Gastroesophageal sphincter (tissue), 4 donors: ENCODE measurements at regions not wholly inside any gene's neighbourhood (a gene's known extent, or its start where the extent isn't known, plus 50 kb on each side); places are given as distances from the start of the nearest gene placed in this dataset.

ENCODE experiments used
- ATAC-seq: fragments of 150-250 bp; one replicate; pipeline ENCODE4 v1.9.1; 2016; ENCODE audit warnings: mild to moderate bottlenecking, moderate library complexity
- H3K27ac ChIP-seq, 4 donors: fragments of 200-600 bp; sonication (generic) in 3 of 4; 1 replicate in 3 of 4; 2 replicates in 1 of 4; pipeline ENCODE4 v1.5.1; 2016 to 2019
- H3K27me3 ChIP-seq: fragments of 200-600 bp; sonication (generic); one replicate; pipeline ENCODE4 v1.5.1; 2019
- H3K36me3 ChIP-seq, 2 donors: fragments of 200-600 bp; sonication (generic); one replicate each; pipeline ENCODE4 v1.5.1; 2019; ENCODE audit warnings: control low read depth in 1 of 2
- H3K4me1 ChIP-seq, 3 donors: fragments of 200-600 bp; sonication (generic); 1 replicate in 2 of 3; 2 replicates in 1 of 3; pipeline ENCODE4 v1.5.1; 2016 to 2019; ENCODE audit warnings: control low read depth in 2 of 3
- H3K4me3 ChIP-seq, 2 donors: fragments of 200-600 bp; sonication (generic); one replicate each; pipeline ENCODE4 v1.5.1; 2019; ENCODE audit warnings: mild to moderate bottlenecking in 1 of 2, moderate library complexity in 1 of 2
- H3K9me3 ChIP-seq, 3 donors: fragments of 200-600 bp; sonication (generic); one replicate each; pipeline ENCODE4 v1.5.1; 2017 to 2019; ENCODE audit warnings: control low read depth in 2 of 3
- EP300 ChIP-seq: sonication (generic); formaldehyde crosslinking; IDR thresholded peaks from one replicate; pipeline ENCODE4 v1.6.1; 2017; ENCODE audit warnings: antibody characterized with exemption, mild to moderate bottlenecking
- POLR2A ChIP-seq, 2 donors: fragments of 450-650 bp; IDR thresholded peaks; one replicate each; pipeline ENCODE4 v1.6.1; 2017; ENCODE audit warnings: antibody characterized with exemption in 2 of 2, mild to moderate bottlenecking in 2 of 2, moderate library complexity in 1 of 2
- POLR2AphosphoS5 ChIP-seq: sonication (generic); formaldehyde crosslinking; IDR thresholded peaks from one replicate; pipeline ENCODE4 v1.6.1; 2017; ENCODE audit warnings: antibody characterized with exemption
- WGBS, 2 donors: methylation state at CpG; one replicate each; pipeline ENCODE4 v1.1.5; 2018; ENCODE audit warnings: low coverage in 1 of 2; 5-methylcytosine and 5-hydroxymethylcytosine counted together
- TF ChIP-seq, protein P1 (sequence below), 4 experiments: fragments of 200-600 bp in 2 of 4; fragments of 450-650 bp in 2 of 4; sonication (generic) in 1 of 4; IDR thresholded peaks; one replicate each; pipeline ENCODE4 v1.5.1; 2017 to 2019; ENCODE audit warnings: antibody characterized with exemption in 4 of 4, mild to moderate bottlenecking in 2 of 4, moderate library complexity in 2 of 4

DNA sequence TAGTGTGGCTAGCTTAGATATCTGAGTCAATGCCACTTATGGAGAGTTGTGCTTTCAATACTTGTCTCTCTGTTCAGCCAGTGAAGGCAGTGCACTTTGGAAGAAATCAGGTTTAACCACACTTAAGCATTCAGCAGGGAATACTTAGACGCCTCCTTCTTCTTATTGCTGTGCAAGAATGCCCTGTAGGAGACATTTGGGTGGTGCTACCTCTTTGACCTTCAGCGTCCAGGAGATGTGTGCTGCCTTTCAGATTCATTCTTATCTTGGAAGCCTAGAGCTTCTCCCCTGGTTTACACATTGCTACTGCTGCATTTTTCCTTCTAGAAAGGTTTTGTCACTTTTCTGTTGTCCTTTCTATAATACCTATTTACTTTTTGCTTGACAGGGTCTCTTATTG lies 350.5 kb downstream of the ARL6IP6 start:
- Histone ChIP-seq H3K4me1 (no peaks in the 10 kb centered on the region), H3K4me3 (no peak overlapping the region), H3K27me3 (no peaks in the 10 kb centered on the region), H3K9me3 (no peaks in the 10 kb centered on the region), H3K27ac (no peak overlapping the region), H3K36me3 (no peaks in the 10 kb centered on the region)
- 87 to 92% methylated on average over 2 of the region's 2 CpGs for WGBS, 2 donors
- TF ChIP-seq EP300: no peak
- no peak for TF ChIP-seq POLR2A (IDR thresholded peaks at IDR 0.05)
- TF ChIP-seq, protein P1, sequence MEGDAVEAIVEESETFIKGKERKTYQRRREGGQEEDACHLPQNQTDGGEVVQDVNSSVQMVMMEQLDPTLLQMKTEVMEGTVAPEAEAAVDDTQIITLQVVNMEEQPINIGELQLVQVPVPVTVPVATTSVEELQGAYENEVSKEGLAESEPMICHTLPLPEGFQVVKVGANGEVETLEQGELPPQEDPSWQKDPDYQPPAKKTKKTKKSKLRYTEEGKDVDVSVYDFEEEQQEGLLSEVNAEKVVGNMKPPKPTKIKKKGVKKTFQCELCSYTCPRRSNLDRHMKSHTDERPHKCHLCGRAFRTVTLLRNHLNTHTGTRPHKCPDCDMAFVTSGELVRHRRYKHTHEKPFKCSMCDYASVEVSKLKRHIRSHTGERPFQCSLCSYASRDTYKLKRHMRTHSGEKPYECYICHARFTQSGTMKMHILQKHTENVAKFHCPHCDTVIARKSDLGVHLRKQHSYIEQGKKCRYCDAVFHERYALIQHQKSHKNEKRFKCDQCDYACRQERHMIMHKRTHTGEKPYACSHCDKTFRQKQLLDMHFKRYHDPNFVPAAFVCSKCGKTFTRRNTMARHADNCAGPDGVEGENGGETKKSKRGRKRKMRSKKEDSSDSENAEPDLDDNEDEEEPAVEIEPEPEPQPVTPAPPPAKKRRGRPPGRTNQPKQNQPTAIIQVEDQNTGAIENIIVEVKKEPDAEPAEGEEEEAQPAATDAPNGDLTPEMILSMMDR (IDR thresholded peaks at IDR 0.05): no peak
- TF ChIP-seq POLR2AphosphoS5: no peak
- no peak for ATAC-seq

DNA sequence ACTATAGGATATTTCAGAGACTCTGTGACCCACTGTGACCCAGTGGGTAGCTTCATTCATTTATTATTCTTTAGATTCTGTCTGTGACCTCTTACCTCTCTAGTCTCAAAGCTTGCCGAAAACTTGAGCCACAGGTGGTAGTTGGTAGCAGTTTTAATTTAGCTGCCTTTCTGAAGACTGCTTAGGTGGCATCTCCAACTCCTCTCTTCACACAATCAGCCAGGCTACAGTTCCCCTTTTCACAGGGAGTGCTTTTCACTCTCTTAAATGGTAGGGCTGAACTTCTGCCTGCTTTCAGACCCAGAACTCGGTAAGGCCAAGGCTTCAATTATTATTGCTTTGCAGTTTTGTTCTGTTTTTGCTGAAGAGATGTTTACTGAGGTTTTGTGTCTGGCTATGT lies 349.6 kb downstream of the ARL6IP6 start:
- H3K27ac ChIP-seq: no peak overlapping the region
- TF ChIP-seq EP300: no peak
- TF ChIP-seq, protein P1 (IDR thresholded peaks at IDR 0.05): no peak
- no peaks in the 10 kb centered on the region for H3K9me3 ChIP-seq
- H3K36me3 ChIP-seq: no peaks in the 10 kb centered on the region
- H3K4me3 ChIP-seq: no peak overlapping the region
- no peaks in the 10 kb centered on the region for H3K4me1 ChIP-seq
- no peaks in the 10 kb centered on the region for H3K27me3 ChIP-seq
- no peak for ATAC-seq
- WGBS, 2 donors: 55 to 61% methylated on average over 2 of the region's 2 CpGs

DNA sequence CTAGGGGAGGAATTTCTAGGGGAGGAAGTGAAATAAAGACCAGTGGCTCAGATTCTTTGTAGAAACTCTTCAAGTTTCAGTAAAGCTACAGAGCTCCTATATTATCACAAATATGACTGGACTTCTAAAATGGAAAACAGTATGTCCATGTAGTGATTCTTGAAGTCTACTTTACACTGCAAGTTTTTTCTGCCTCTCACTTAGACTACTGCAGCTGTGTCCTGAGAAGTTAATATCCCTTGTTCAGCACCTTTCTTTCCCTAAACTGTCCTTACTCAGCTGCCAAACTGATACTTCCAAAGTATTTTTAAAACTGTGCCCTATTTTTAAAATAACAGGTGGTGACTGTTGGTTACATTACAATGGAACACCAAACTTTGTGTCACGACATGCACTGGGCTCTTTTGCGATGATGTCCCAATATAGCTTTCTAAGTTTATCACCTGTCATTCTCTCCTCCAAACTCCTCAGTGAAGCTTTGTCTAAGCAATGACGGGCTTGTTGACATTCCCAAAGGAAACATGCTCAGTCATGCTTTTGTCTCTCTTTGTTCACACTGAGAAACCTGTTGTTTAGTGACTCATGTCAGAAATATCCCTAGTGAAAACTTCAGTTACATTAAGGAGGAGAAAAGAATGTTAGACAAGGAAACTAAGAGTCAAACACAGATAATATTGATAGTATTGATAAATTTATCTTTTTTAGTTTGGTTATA lies 341.1 kb downstream of the ARL6IP6 start:
- H3K4me1 ChIP-seq: no peaks in the 10 kb centered on the region
- WGBS, 2 donors: 20 to 38% methylated on average over 3 of the region's 3 CpGs
- H3K9me3 ChIP-seq: no peaks in the 10 kb centered on the region
- no peaks in the 10 kb centered on the region for H3K27me3 ChIP-seq
- no peak overlapping the region for H3K4me3 ChIP-seq
- no peak for ATAC-seq
- no peaks in the 10 kb centered on the region for H3K36me3 ChIP-seq
- H3K27ac ChIP-seq: no peak overlapping the region
- TF ChIP-seq POLR2A (IDR thresholded peaks at IDR 0.05) (no peak), EP300 (no peak), POLR2AphosphoS5 (no peak)
- TF ChIP-seq, protein P1 (IDR thresholded peaks at IDR 0.05): no peak

DNA sequence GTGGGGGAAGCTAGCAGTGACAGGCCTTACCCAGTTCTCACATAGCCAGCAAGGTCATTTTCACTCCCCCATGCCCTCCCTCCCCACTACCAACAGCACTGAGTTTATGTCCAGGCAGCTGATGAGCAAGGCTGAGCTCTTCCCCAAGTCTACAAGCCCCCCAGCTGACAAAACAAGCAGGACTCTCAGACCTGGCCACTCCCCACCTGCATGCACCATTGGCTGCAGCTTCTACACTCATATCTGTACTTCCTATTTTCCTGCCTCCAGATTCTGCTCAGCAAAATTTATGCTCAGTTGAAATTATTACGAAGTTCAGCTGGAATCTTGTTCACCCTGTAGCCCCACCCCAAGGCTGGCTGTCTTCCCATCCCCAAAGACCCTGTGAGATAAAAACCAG lies 339.3 kb downstream of the ARL6IP6 start:
- Histone ChIP-seq H3K36me3 (no peaks in the 10 kb centered on the region), H3K4me1 (no peaks in the 10 kb centered on the region), H3K27me3 (no peaks in the 10 kb centered on the region), H3K9me3 (no peaks in the 10 kb centered on the region), H3K4me3 (no peak overlapping the region), H3K27ac (no peak overlapping the region)
- WGBS, 2 donors: no CpG with 5 or more reads among the region's 1 CpG
- ATAC-seq: no peak
- TF ChIP-seq EP300 (no peak), POLR2A (IDR thresholded peaks at IDR 0.05) (no peak), POLR2AphosphoS5 (no peak)
- TF ChIP-seq, protein P1 (IDR thresholded peaks at IDR 0.05): no peak

DNA sequence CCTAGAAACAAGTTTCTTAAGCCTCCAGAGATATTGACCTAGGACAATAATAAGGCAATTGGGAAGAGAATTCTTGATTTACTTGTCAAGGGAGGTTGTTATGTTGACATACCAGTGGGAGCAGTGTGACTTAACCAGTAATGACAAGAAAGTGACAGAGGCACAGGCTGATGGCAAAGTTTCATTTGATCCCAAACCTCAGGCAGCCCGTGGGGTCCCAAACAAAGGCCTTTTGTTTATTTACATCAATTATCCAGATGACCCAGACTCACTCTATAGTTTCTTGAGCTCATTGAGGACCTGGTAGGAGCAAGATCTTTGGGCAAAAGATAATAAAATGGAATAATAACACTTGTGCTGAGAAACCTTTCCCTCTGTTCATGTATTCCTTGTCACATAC lies 336.8 kb downstream of the ARL6IP6 start:
- no peaks in the 10 kb centered on the region for H3K9me3 ChIP-seq
- H3K4me1 ChIP-seq: no peaks in the 10 kb centered on the region
- H3K27ac ChIP-seq: no peak overlapping the region
- no peak for ATAC-seq
- no peak overlapping the region for H3K4me3 ChIP-seq
- H3K36me3 ChIP-seq: no peaks in the 10 kb centered on the region
- WGBS, 2 donors: 50 to 60% methylated on average over 1 of the region's 1 CpG
- H3K27me3 ChIP-seq: no peaks in the 10 kb centered on the region
- TF ChIP-seq POLR2AphosphoS5: no peak
- no peak for TF ChIP-seq EP300
- no peak for TF ChIP-seq POLR2A (IDR thresholded peaks at IDR 0.05)
